ENCODE measurements at regions not wholly inside any gene's neighbourhood (a gene's known extent, or its start where the extent isn't known, plus 50 kb on each side); places are given as distances from the start of the nearest gene placed in this dataset. TPM values are rescaled to one million over a fixed set of nuclear protein-coding genes. Genes with fewer than 3 reads are reported as not detected.
A peak's percentile ranks its signal among the peaks of the same experiment; 100 is the strongest.

GRCh38 chr11:47899801-47900200, 51.7 kb upstream of the NUP160 start:
- H3K18ac ChIP-seq (ENCODE audit: low read length), result no peak overlapping the region
- no peak overlapping the region for H3K4me2 ChIP-seq (ENCODE audit: insufficient read depth, low read length, poor library complexity, severe bottlenecking)
- H3K27ac ChIP-seq (replicated peaks; ENCODE audit: low read length), result no peak overlapping the region
- DNase-seq (ENCODE audit: low spot score), result no peak
- H3K23ac ChIP-seq (ENCODE audit: low read depth, low read length, poor library complexity), result no peak overlapping the region
- H2BK15ac ChIP-seq (ENCODE audit: low read length), result no peak overlapping the region
- no peak overlapping the region for H4K91ac ChIP-seq (ENCODE audit: low read depth, low read length, poor library complexity)
- H4K8ac ChIP-seq (ENCODE audit: low read depth, low read length), result no peak overlapping the region
- no peaks in the 10 kb centered on the region for H3K27me3 ChIP-seq (ENCODE audit: control insufficient read depth in 3 of 3, insufficient read depth in 3 of 3, low read depth in 1 of 3, low read length in 3 of 3)
- no peak overlapping the region for H2BK12ac ChIP-seq (ENCODE audit: low read length)
- no peaks in the 10 kb centered on the region for H3K79me1 ChIP-seq (ENCODE audit: low read depth, low read length)
- no peak overlapping the region for H3K4ac ChIP-seq (ENCODE audit: low read length)
- H3K4me3 ChIP-seq (ENCODE audit: low read length in 2 of 2), result no peak overlapping the region
- H3K4me1 ChIP-seq (ENCODE audit: control insufficient read depth in 2 of 2, insufficient read depth in 1 of 2, low read depth in 1 of 2, low read length in 2 of 2), result no peaks in the 10 kb centered on the region
- H3K9me3 ChIP-seq (replicated peaks in 1 of 2; ENCODE audit: control insufficient read depth in 2 of 2, insufficient read depth in 1 of 2, low read depth in 1 of 2, low read length in 2 of 2), result no peaks in the 10 kb centered on the region
- H2AK5ac ChIP-seq (ENCODE audit: low read depth, low read length), result peak overlapping the region; percentile 10
- H2BK120ac ChIP-seq (ENCODE audit: low read depth, low read length), result no peak overlapping the region
- H3K14ac ChIP-seq (ENCODE audit: low read length), result no peak overlapping the region
- no peaks in the 10 kb centered on the region for H3K36me3 ChIP-seq (replicated peaks in 1 of 2; ENCODE audit: control insufficient read depth in 2 of 2, insufficient read depth in 2 of 2, low read length in 2 of 2)
- WGBS, 2 donors (ENCODE audit: extremely low coverage in 2 of 2, insufficient read length in 2 of 2, insufficient replicate concordance in 1 of 2), result no CpG with 5 or more reads among the region's 2 CpGs
- H2BK5ac ChIP-seq (ENCODE audit: low read length), result no peak overlapping the region
- no peak overlapping the region for H3K9ac ChIP-seq (ENCODE audit: low read depth, low read length, poor library complexity)
- no peak overlapping the region for H2AFZ ChIP-seq (ENCODE audit: low read length)

Small RNA genes in the stretch of these regions (small RNA-seq; reads per million reads assigned to genes)
- gene AC023232.1 (ENCODE audit: insufficient read depth), result not detected

All from neuronal stem cell (in vitro differentiated cells).